HG02588 (cell line): ENCODE measurements at regions not wholly inside any gene's neighbourhood (a gene's known extent, or its start where the extent isn't known, plus 50 kb on each side); places are given as distances from the start of the nearest gene placed in this dataset.
"Not testable (repeated sequence)": the region's sequence is repeated elsewhere in the genome, so short reads cannot be mapped to it uniquely, and the experiment has no call there.

ENCODE experiments used
- ATAC-seq: cut with Tn5 transposase; IDR thresholded peaks from one replicate; pipeline ENCODE4 v1.9.1; 2021; ENCODE audit warnings: mild to moderate bottlenecking, moderate library complexity; ENCODE audit not compliant: unreplicated experiment

DNA sequence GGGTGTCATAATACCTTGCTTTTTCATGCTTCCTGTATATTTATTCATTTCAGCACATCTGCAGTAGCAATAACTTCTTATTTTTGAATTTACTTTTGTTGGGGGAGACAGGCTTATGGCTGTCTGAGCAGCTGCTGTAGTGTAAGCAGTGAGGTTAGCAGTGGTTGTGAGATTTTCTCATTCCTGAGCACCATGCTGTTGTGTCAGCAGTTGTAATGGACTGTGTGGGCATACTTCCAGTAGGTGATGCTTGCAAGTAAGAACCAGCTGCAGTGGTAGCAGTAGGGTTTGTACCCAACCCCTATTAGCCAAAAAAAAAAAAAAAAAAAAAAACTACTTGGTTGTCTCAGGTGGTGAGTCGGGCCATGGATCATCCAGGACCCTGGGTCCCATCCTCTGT is 311.6 kb downstream of the NUF2 start:
- no peak for ATAC-seq

DNA sequence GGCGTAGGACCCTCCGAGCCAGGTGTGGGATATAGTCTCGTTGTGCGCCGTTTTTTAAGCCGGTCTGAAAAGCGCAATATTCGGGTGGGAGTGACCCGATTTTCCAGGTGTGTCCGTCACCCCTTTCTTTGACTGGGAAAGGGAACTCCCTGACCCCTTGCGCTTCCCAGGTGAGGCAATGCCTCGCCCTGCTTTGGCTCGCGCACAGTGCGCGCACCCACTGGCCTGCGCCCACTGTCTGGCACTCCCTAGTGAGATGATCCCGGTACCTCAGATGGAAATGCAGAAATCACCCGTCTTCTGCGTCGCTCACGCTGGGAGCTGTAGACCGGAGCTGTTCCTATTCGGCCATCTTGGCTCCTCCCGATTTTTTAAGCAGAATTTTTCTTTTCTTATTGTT is 323.9 kb downstream of the NUF2 start:
- not testable (repeated sequence) for ATAC-seq

DNA sequence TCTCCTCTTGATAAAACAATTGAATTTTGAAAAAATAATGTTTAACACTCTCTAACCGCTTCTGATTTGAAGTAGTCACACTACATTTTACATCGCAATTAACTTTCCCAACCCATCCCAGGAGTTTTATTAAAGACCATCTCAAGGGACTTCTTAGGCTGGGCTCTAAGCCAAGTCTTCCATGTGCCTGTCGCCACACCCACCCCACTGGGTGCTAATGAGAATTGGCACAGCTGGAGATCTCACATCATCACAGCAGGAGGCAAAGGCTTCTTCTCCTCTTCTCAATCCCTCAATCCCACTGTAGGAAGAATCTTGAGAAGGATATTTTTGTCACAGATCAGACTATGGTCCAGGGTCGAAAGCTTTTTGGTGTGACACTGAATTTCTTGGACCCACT is 328.9 kb downstream of the NUF2 start:
- ATAC-seq = no peak

DNA sequence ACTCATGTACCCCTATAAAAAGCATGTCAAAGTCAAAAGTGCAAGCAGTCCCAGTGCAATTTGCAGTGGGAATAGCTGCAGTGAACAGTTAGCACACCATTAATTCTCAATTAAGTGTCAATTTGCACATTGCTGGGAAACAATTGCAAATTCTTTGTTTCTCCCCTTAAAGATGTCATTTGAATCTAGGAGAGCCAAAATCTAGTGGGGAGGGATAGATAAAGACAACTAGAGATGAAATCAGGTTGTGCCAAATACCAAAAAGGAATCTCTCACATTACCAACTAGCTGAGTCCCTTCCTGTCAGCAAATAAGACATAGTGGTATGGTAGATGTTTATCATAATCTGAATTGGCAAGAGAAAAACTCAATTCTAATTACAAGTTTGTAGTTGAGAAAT is 330.7 kb downstream of the NUF2 start:
- ATAC-seq = no peak

DNA sequence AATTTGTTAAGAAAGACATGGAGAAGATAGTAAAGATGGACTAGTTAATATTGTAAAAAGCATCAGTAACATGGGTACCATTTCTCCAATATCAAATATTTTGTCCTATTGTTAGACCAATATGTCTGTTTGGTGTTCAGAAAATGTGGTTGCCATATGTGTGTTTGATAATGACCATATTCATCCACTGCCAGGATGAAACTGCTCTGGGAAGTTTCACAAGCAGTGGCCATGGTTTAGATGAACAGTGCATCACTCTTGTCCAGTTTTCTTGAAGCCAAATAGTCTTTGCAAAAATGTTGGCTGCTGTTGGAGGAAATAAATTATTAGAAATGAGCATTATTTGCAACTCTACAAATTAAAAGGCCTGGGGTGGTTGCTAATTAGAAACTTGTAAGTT is 333.8 kb downstream of the NUF2 start:
- no peak for ATAC-seq

DNA sequence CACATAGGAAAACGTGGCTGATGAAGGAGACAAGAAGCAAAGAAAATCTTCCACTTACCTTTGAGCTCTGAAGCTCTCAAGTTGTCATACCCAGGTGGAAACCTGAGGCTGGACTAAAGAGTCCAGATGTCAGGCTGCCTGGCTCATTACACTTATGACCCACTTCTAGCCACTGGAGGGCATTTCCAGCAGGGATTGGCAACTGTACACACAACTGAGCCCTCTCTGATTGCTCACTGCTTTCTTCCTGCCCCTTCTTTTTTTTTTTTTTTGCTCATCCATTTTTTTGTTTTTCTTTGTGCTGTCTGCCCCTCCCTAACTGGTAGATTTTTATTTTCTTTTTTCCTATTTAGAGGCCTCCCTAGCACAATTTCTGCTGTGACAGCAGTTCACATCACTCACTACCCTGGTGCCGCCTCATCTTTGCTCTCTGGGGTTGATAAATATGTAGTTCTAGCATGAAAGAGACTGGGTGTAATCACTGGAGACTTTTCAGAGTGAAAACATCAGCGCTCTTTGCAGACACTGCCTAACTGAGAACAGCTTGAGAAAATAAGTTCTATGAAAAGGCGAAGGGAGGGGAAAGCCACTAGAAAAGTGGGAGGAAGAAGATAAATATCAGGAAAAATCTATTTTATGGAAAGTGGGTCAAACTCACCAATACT is 334.5 kb downstream of the NUF2 start:
- ATAC-seq = no peak

DNA sequence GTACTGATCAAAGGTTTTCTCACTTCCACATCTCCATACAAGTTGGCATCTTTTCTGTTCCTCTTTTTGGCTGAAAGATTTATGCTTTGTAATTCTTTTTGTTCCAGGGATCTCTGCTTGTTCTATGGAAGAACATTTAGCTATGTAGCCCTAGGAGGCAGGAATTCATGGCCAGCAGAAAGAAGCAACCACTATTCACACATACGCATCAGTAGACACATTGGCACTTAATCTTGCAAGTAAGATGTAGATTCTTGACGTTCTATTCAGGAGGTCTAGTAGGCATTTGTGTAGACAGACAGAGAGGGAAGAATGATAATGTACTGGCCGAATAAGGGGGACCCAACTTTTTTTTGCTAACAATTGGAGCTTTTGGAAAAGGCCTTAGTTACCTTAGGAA is 336.0 kb downstream of the NUF2 start:
- no peak for ATAC-seq

DNA sequence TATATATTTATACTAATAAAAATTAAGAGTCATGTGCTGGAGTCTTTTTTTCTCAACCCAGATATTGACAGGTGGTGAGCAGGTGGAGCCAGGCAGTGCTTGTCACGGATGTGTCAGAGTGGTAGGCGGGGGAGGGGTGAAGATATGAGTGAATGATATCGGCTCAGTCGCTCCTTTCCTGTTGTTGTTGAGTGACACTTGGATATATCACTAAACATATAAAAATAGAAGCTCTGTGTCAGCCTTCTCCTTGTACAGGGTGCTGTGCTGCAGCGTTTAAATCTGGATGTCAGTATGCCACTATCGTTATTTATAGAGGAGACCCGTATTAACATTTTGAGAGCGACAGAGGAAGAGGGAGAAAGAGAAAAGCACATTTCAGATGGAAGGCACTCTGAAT is 339.6 kb downstream of the NUF2 start:
- ATAC-seq = no peak

DNA sequence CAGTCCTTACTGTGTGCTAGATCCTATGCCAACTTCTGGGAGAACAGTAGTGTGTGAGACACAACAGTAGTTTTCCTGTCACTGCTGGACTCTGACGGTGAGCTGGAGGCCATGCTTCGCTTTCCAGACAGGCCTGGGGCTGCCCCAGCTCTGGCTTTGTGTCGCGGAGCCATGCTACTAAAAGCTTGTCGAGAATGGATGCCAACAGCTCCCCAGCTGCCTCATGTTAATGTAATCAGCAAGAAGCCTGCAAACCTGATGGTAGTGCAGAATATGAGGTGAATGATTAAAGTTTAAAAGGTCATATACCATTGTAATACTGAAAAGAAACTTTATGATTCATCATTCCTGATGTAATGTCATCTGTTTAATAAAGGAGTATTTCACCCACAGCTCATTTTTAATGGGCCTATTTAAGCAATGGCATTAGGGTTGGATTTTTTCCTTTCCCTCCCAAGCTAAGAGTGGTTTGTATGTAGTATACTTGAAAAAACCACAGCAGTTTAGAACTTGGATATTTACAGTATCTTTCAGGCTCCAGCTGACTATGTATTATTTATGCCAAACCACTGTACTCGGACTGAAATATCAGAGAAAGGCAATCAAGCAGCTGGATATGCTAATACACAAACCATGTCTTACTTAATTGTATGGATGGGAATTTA is 343.0 kb downstream of the NUF2 start:
- ATAC-seq = no peak

DNA sequence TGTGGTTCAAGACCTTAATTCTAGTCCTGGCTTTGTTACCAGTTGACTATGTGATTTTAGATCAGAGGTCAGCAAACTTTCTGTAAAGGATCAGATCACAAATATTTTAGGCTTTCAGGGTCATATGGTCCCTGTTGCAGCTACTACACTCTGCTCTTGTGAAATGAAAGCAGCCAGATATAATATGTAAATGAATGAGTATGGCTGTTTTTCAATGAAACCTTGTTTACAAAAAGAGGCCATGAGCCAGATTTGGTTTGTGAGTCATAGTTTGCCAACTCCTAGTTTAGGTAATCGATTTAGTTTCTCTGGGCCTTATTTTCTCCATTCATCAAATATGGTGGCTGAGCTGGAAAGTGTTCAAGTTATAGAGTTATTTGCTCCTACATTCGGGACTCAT is 346.7 kb downstream of the NUF2 start:
- no peak for ATAC-seq

DNA sequence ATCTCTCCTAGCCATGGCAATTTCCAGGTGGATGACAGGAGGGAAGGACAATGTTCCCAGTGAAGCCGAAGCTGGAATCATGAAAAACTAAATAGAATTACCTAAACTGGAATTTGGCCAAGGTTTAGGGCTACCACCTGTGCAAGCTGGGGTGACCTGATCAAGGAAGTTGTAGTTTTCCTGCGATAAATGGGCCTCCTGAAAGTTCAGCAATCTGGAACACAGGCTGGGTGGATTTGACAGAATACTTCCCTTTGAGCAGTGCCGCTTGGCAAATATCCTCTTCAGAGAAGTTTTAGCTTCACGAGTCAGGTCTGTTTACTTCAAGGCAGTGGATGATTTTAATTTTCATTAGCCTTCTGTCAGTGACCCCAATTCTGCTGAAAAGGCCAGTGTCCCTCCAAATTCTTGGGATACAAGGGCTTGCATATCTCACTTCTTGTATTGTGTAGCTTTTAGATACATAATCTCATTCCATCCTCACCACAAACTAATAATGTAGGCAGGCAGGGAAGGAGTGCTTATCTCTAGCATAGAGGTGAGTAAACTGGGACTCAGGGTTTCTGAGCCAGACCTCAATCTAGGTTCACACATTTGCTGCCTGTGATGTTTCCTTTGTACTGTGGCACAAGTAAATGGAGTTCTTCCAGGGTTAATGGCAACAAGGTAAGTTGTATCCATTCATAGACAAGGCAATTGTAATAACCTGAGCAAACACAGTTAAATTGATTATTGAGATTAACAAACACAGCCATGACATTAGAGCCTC is 349.4 kb downstream of the NUF2 start:
- no peak for ATAC-seq

DNA sequence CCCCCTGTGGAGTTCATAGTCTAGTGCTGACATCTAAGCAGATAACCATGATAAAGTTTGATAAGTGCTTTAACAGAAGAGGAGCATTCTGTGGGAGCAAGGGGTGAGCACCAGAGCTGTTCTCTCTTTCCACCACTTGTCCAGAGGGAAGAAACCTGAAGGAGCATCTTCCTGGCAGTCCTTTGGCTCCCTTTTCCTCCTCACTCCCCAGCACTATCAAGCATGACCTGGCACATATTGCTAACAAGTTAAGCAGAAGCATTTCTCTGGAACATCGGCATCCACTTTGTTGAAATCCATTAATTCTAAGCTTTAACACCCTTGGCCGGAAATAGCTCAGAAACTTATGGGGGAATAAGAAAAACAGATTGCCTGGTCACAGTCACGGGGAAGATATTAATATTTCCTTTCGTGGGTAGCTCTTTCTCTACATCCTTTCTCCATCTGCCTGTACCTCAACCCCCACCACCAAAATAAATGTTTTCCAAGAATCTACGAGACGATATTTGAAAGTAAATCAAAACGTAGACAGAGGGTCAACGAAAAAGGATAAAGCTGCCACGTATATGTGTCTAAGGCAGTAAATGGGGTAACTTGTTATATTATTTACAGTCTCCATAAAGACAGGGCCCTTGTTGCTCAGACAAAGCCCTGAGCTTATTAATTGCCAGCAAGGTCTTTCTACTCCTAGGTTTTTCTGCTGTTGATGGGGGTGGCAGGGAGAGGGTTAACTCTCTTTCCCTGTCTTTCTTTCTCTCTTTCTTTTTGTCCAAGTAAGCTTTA is 351.4 kb downstream of the NUF2 start:
- no peak for ATAC-seq

DNA sequence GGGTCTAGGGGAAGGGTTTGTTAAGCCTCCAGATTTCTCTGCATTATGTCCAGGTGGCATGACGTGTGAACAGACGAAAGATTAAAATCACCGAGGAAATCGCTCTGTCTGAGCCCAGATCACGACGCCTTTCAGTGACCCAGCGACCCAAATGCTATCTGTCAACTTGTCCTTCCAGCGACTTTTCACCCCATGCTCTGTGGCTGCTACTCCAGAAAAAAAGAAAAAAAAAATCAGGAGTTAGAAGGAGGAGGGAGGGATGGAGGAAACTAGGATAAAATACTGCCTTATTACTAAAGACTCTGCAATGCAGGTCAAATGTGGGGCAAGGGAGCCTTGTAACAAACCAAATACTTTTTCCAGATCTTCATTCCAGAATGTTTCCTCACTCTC is 352.0 kb downstream of the NUF2 start:
- ATAC-seq = no peak

DNA sequence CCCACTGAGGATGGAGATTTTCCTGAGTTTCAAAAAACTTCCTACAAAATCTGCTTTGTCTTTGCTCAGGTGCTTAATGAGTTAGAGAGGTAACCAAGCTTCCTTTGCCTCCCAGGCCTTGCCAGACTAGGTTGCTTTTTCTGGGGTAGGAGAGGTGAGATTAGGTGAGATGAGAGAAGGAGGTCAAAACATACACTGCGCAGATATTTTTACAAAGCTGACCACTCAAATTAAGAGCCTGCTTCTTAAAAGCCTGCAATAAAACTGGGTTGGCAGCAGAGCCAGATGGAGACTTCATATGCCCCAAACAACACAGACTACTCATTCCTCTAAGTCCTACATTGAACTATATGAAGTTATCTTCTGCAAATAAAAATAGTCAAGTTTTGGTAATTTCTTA is 352.5 kb downstream of the NUF2 start:
- ATAC-seq = no peak

DNA sequence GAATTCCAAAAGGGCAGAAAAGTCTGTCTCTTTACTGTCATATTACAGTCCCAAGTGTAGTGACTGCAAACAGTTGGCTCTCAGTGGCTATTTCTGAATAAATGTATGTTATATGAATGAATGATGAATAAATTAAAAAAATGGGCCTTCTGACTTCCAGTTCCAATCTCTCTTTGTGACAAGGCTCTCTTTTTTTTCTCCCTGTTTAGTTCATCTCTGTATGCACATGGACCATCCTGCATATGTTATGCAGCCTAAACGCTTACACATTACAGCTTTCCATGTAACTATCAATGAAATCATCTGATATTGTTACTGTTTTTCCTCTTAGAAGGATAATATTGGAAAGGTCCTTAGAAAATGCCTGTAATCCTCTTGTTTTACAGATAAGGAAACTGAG is 363.0 kb downstream of the NUF2 start:
- ATAC-seq = no peak

DNA sequence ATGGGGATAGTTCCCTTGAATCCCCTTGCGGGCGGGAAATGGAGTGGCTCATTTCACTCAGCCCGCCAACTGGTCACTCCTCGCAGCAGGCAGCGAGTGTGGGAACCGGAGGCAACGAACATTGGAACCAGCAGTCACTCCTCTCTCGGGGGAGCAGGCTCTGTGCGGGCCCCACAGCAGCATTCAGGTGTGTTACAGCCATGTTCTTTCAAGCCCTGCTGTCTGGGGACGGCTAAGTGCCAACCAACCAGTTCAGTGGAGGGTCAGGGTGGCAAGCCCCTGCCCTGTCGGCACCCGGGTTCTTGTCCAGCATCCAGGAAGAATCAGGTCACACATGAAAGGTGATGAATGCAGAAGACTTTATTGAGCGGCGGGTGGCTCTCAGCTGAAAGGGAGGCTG is 370.5 kb downstream of the NUF2 start:
- no peak for ATAC-seq

DNA sequence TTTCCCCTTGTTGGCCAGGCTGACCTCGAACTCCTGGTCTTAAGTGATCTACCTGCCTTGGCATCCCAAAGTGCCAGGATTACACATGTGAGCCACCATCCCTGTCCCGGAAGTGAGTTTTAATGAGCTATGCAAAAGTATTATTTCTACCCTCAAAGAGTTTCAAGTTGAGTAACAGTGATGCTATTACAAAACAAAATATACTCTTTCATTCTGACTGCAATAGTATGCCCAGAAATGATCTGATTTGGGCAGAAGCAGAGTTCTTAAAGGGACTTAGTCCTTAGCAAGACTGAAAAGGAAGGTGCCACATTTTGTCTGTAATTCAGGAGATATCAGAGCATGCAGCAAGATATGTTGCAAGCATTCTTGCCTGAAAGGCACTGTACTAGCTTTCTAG is 375.4 kb downstream of the NUF2 start:
- ATAC-seq = no peak

DNA sequence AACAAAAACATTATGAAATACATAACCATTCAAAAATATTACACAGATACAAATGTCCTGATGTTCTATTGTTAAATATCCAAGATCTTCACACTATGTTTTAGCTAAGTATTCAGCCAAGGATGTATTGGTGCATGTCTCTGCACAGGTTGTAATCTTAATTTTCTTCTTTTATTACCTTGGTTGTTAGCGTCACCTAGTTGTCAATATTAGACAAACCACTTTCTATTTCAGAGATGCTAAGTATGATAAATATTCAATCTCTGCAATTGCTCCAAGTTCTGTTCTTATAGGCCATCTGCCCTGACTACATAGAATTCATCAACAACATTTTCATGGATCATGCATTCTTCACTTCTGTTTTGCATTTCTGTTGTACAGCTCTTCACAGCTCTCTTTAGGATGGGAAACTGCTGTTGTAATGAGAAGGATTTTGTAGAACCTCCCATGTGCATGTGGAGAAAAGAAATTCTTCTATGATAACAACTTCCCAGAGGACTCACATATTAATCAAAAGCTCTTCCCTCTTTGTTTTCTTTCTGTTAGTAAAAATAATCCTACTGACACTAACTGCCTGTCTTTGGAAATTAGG is 380.1 kb downstream of the NUF2 start:
- ATAC-seq = no peak

DNA sequence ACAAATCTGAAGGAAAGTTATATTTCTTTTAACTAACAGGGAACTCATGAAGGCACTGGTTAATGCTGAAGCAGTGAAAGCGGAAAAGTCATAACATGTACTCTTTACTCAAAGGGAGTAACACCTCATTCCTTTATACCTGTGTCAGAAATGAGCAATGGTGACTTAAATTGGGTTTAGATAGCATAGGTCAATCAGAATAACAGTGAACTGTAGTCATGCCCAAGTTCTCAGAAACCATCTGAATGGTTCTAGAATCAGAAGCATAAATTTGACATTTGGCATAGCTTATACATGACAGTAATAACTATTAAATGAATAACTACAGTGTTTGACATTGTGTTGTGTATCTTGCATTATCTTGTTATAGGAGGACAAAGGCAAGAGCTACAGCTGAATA is 382.0 kb downstream of the NUF2 start:
- ATAC-seq = no peak

DNA sequence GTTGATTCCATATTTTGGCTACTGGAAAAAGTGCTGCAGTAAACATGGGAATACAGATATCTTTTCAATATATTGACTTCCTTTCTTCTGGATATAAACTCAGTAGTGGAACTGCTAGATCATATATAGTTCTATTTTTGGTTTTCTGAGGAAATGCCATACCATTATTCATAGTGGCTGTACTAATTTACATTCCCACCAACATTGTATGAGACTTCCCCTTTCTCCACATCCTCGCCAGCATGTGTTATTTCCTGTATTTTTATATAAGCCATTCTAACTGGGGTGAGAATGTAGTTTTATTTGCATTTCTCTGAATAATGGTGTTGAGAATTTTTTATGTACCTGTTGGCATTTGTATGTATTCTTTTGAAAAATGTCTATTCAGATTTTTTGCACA is 385.2 kb downstream of the NUF2 start:
- ATAC-seq = no peak

DNA sequence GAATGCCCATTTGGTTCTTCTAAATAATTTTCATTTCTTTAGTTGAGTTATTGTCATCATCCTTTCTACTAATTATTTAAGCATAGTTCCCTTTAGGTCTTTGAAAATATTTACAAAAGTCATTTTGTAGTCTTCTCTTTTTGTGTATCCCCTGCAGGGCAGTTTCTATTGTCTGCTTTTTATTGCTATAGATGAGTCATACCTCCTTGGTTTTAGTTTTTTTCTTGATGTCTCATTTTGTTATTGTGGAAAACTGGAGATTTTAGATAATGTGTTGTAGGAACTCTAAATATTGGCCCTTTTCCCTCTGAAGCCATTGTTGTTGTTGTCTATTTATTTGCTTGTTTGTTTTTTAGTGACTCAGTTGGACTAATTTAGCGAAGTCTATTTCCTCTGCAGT is 387.9 kb downstream of the NUF2 start:
- ATAC-seq = no peak
